ENCODE measurements at regions not wholly inside any gene's neighbourhood (a gene's known extent, or its start where the extent isn't known, plus 50 kb on each side); places are given as distances from the start of the nearest gene placed in this dataset.
"Not testable (repeated sequence)": the region's sequence is repeated elsewhere in the genome, so short reads cannot be mapped to it uniquely, and the experiment has no call there.

GRCh38 chr1:184876015-184876414 is 98.3 kb downstream of the NIBAN1 start:
- not testable (repeated sequence) for H3K4me1 ChIP-seq (ENCODE audit: control insufficient read depth, insufficient read depth, low read length, poor library complexity, severe bottlenecking); H3K4me3 ChIP-seq (ENCODE audit: insufficient read depth, low read depth, low read length, poor library complexity, severe bottlenecking); H3K27ac ChIP-seq (ENCODE audit: insufficient read depth, low read length, poor library complexity, severe bottlenecking); H3K36me3 ChIP-seq (ENCODE audit: control insufficient read depth, insufficient read depth, low read length); H3K9me3 ChIP-seq (ENCODE audit: control insufficient read depth, low read length); DNase-seq; H3K27me3 ChIP-seq (replicated peaks; ENCODE audit: control insufficient read depth, insufficient read depth, low read length, poor library complexity, severe bottlenecking)

- Histone ChIP-seq H3K9me3 (ENCODE audit: control insufficient read depth, low read length) (no peaks in the 10 kb centered on the region), H3K27ac (ENCODE audit: insufficient read depth, low read length, poor library complexity, severe bottlenecking) (no peak overlapping the region), H3K4me3 (ENCODE audit: insufficient read depth, low read depth, low read length, poor library complexity, severe bottlenecking) (no peak overlapping the region), H3K36me3 (ENCODE audit: control insufficient read depth, insufficient read depth, low read length) (peaks cover 6% of the 10 kb centered on the region), H3K4me1 (ENCODE audit: control insufficient read depth, insufficient read depth, low read length, poor library complexity, severe bottlenecking) (no peaks in the 10 kb centered on the region), H3K27me3 (replicated peaks; ENCODE audit: control insufficient read depth, insufficient read depth, low read length, poor library complexity, severe bottlenecking) (no peaks in the 10 kb centered on the region)
- DNase-seq: no peak
Observed at GRCh38 chr1:184875218-184875617, 99.1 kb downstream of the NIBAN1 start.

GRCh38 chr1:184870319-184870718 is 104.0 kb downstream of the NIBAN1 start:
- DNase-seq: peak in 1 of 3 donors; percentile 13
- Histone ChIP-seq H3K27me3 (replicated peaks; ENCODE audit: control insufficient read depth, insufficient read depth, low read length, poor library complexity, severe bottlenecking) (no peaks in the 10 kb centered on the region), H3K36me3 (ENCODE audit: control insufficient read depth, insufficient read depth, low read length) (peaks cover 3% of the 10 kb centered on the region), H3K27ac (ENCODE audit: insufficient read depth, low read length, poor library complexity, severe bottlenecking) (no peak overlapping the region), H3K4me1 (ENCODE audit: control insufficient read depth, insufficient read depth, low read length, poor library complexity, severe bottlenecking) (peaks cover 8% of the 10 kb centered on the region), H3K9me3 (ENCODE audit: control insufficient read depth, low read length) (no peaks in the 10 kb centered on the region), H3K4me3 (ENCODE audit: insufficient read depth, low read depth, low read length, poor library complexity, severe bottlenecking) (no peak overlapping the region)

GRCh38 chr1:184867866-184868689 is 106.2 kb downstream of the NIBAN1 start:
- Histone ChIP-seq H3K27me3 (replicated peaks; ENCODE audit: control insufficient read depth, insufficient read depth, low read length, poor library complexity, severe bottlenecking) (no peaks in the 10 kb centered on the region), H3K27ac (ENCODE audit: insufficient read depth, low read length, poor library complexity, severe bottlenecking) (peak overlapping the region; percentile 69), H3K36me3 (ENCODE audit: control insufficient read depth, insufficient read depth, low read length) (no peaks in the 10 kb centered on the region), H3K4me1 (ENCODE audit: control insufficient read depth, insufficient read depth, low read length, poor library complexity, severe bottlenecking) (peaks cover 8% of the 10 kb centered on the region), H3K4me3 (ENCODE audit: insufficient read depth, low read depth, low read length, poor library complexity, severe bottlenecking) (no peak overlapping the region), H3K9me3 (ENCODE audit: control insufficient read depth, low read length) (no peaks in the 10 kb centered on the region)
- DNase-seq: no peak

- Histone ChIP-seq H3K9me3 (ENCODE audit: control insufficient read depth, low read length) (no peaks in the 10 kb centered on the region), H3K4me1 (ENCODE audit: control insufficient read depth, insufficient read depth, low read length, poor library complexity, severe bottlenecking) (peaks cover 8% of the 10 kb centered on the region), H3K27ac (ENCODE audit: insufficient read depth, low read length, poor library complexity, severe bottlenecking) (peak overlapping the region; percentile 69), H3K27me3 (replicated peaks; ENCODE audit: control insufficient read depth, insufficient read depth, low read length, poor library complexity, severe bottlenecking) (no peaks in the 10 kb centered on the region), H3K4me3 (ENCODE audit: insufficient read depth, low read depth, low read length, poor library complexity, severe bottlenecking) (no peak overlapping the region), H3K36me3 (ENCODE audit: control insufficient read depth, insufficient read depth, low read length) (no peaks in the 10 kb centered on the region)
- peak; percentile 33 to 57 (median 44) for DNase-seq
Observed at GRCh38 chr1:184866991-184867788, 107.1 kb downstream of the NIBAN1 start.

- no peaks in the 10 kb centered on the region for H3K36me3 ChIP-seq (ENCODE audit: control insufficient read depth, insufficient read depth, low read length)
- no peaks in the 10 kb centered on the region for H3K27me3 ChIP-seq (replicated peaks; ENCODE audit: control insufficient read depth, insufficient read depth, low read length, poor library complexity, severe bottlenecking)
- DNase-seq: no peak
- no peaks in the 10 kb centered on the region for H3K9me3 ChIP-seq (ENCODE audit: control insufficient read depth, low read length)
- peaks cover 8% of the 10 kb centered on the region for H3K4me1 ChIP-seq (ENCODE audit: control insufficient read depth, insufficient read depth, low read length, poor library complexity, severe bottlenecking)
- H3K4me3 ChIP-seq (ENCODE audit: insufficient read depth, low read depth, low read length, poor library complexity, severe bottlenecking): no peak overlapping the region
- H3K27ac ChIP-seq (ENCODE audit: insufficient read depth, low read length, poor library complexity, severe bottlenecking): peak overlapping the region; percentile 69
Observed at GRCh38 chr1:184866586-184866985, 107.7 kb downstream of the NIBAN1 start.

- Histone ChIP-seq H3K27me3 (replicated peaks; ENCODE audit: control insufficient read depth, insufficient read depth, low read length, poor library complexity, severe bottlenecking) (no peaks in the 10 kb centered on the region), H3K9me3 (ENCODE audit: control insufficient read depth, low read length) (no peaks in the 10 kb centered on the region), H3K4me1 (ENCODE audit: control insufficient read depth, insufficient read depth, low read length, poor library complexity, severe bottlenecking) (peaks cover 8% of the 10 kb centered on the region), H3K4me3 (ENCODE audit: insufficient read depth, low read depth, low read length, poor library complexity, severe bottlenecking) (no peak overlapping the region), H3K36me3 (ENCODE audit: control insufficient read depth, insufficient read depth, low read length) (no peaks in the 10 kb centered on the region), H3K27ac (ENCODE audit: insufficient read depth, low read length, poor library complexity, severe bottlenecking) (no peak overlapping the region)
- no peak for DNase-seq
Observed at GRCh38 chr1:184865831-184866230, 108.5 kb downstream of the NIBAN1 start.

- H3K27ac ChIP-seq (ENCODE audit: insufficient read depth, low read length, poor library complexity, severe bottlenecking): no peak overlapping the region
- no peak for DNase-seq
- H3K4me3 ChIP-seq (ENCODE audit: insufficient read depth, low read depth, low read length, poor library complexity, severe bottlenecking): no peak overlapping the region
- no peaks in the 10 kb centered on the region for H3K27me3 ChIP-seq (replicated peaks; ENCODE audit: control insufficient read depth, insufficient read depth, low read length, poor library complexity, severe bottlenecking)
- peaks cover 3% of the 10 kb centered on the region for H3K4me1 ChIP-seq (ENCODE audit: control insufficient read depth, insufficient read depth, low read length, poor library complexity, severe bottlenecking)
- H3K9me3 ChIP-seq (ENCODE audit: control insufficient read depth, low read length): no peaks in the 10 kb centered on the region
- no peaks in the 10 kb centered on the region for H3K36me3 ChIP-seq (ENCODE audit: control insufficient read depth, insufficient read depth, low read length)
Observed at GRCh38 chr1:184861755-184862336, 107.2 kb upstream of the EDEM3 start.

- Histone ChIP-seq H3K27ac (ENCODE audit: insufficient read depth, low read length, poor library complexity, severe bottlenecking) (no peak overlapping the region), H3K27me3 (replicated peaks; ENCODE audit: control insufficient read depth, insufficient read depth, low read length, poor library complexity, severe bottlenecking) (no peaks in the 10 kb centered on the region), H3K4me1 (ENCODE audit: control insufficient read depth, insufficient read depth, low read length, poor library complexity, severe bottlenecking) (no peaks in the 10 kb centered on the region), H3K9me3 (ENCODE audit: control insufficient read depth, low read length) (no peaks in the 10 kb centered on the region), H3K4me3 (ENCODE audit: insufficient read depth, low read depth, low read length, poor library complexity, severe bottlenecking) (no peak overlapping the region), H3K36me3 (ENCODE audit: control insufficient read depth, insufficient read depth, low read length) (no peaks in the 10 kb centered on the region)
- DNase-seq: no peak
Observed at GRCh38 chr1:184860985-184861754, 106.5 kb upstream of the EDEM3 start.
